Activated CD8-positive, alpha-beta T cell treated with anti-CD3 and anti-CD28 coated beads for 36 hours (primary cell): ENCODE measurements at regions not wholly inside any gene's neighbourhood (a gene's known extent, or its start where the extent isn't known, plus 50 kb on each side); places are given as distances from the start of the nearest gene placed in this dataset.

Experiments used
- ATAC-seq: fragments of 200-7000 bp; cut with Tn5 transposase; one replicate; pipeline ENCODE4 v1.10.0; 2021; ENCODE audit warnings: mild to moderate bottlenecking, moderate library complexity
- CTCF ChIA-PET: fragments of 350-600 bp; sonication (Branson Sonifier 250); formaldehyde crosslinking; loops from one replicate; lab custom pipeline; 2021; ENCODE audit warnings: antibody characterized with exemption; lab: Charles Lee
- POLR2A ChIA-PET: fragments of 350-600 bp; sonication (Branson Sonifier 250); formaldehyde crosslinking; loops from one replicate; lab custom pipeline; 2021; ENCODE audit warnings: antibody characterized with exemption; lab: Charles Lee
- DNase-seq: peaks from one replicate; pipeline ENCODE4 v3.0.0-alpha.2; 2020
- H3K27ac Mint-ChIP-seq: one replicate; pipeline ENCODE4 v1.8.0; 2021; ENCODE audit warnings: mild to moderate bottlenecking, mixed read lengths
- H3K27me3 Mint-ChIP-seq: one replicate; pipeline ENCODE4 v1.8.0; 2021; ENCODE audit warnings: mixed read lengths
- H3K36me3 Mint-ChIP-seq: one replicate; pipeline ENCODE4 v1.8.0; 2021; ENCODE audit warnings: low read depth, mixed read lengths
- H3K4me1 Mint-ChIP-seq: one replicate; pipeline ENCODE4 v1.8.0; 2021; ENCODE audit warnings: low read depth, mixed read lengths
- H3K4me3 Mint-ChIP-seq: one replicate; pipeline ENCODE4 v1.8.0; 2021; ENCODE audit warnings: mild to moderate bottlenecking, moderate library complexity, mixed read lengths
- H3K9me3 Mint-ChIP-seq: one replicate; pipeline ENCODE4 v1.8.0; 2021; ENCODE audit warnings: mixed read lengths
- CTCF ChIP-seq: fragments of 200-600 bp; IDR thresholded peaks from one replicate; pipeline ENCODE4 v1.8.0; 2022; ENCODE audit warnings: antibody characterized with exemption, mild to moderate bottlenecking
- intact Hi-C: fragments of 100-400 bp; cut with micrococcal nuclease; formaldehyde crosslinking; loops from one replicate; pipeline ENCODE4 v1.10.0; 2022

GRCh38 chr3:62955126-62955525 is 79.9 kb upstream of the CADPS start:
- TF ChIP-seq CTCF: no peak
- H3K4me1 Mint-ChIP-seq: no peaks in the 10 kb centered on the region
- no peak overlapping the region for H3K4me3 Mint-ChIP-seq
- H3K27me3 Mint-ChIP-seq: no peaks in the 10 kb centered on the region
- H3K36me3 Mint-ChIP-seq: no peaks in the 10 kb centered on the region
- POLR2A ChIA-PET: no interaction called here
- DNase-seq (no peak), ATAC-seq (no peak)
- H3K27ac Mint-ChIP-seq: no peak overlapping the region
- intact Hi-C loops: no loop called here
- CTCF ChIA-PET: no interaction called here
- peaks cover 4% of the 10 kb centered on the region for H3K9me3 Mint-ChIP-seq

GRCh38 chr3:62956411-62956810 is 81.2 kb upstream of the CADPS start:
- intact Hi-C loops: no loop called here
- ATAC-seq: no peak
- POLR2A ChIA-PET: no interaction called here
- no peak overlapping the region for H3K27ac Mint-ChIP-seq
- H3K9me3 Mint-ChIP-seq: no peaks in the 10 kb centered on the region
- CTCF ChIA-PET: no interaction called here
- H3K4me1 Mint-ChIP-seq: no peaks in the 10 kb centered on the region
- no peaks in the 10 kb centered on the region for H3K36me3 Mint-ChIP-seq
- no peak for DNase-seq
- H3K27me3 Mint-ChIP-seq: no peaks in the 10 kb centered on the region
- no peak for TF ChIP-seq CTCF
- no peak overlapping the region for H3K4me3 Mint-ChIP-seq

GRCh38 chr3:62961874-62962556 is 86.8 kb upstream of the CADPS start:
- ATAC-seq (no peak), DNase-seq (no peak)
- POLR2A ChIA-PET: no interaction called here
- Mint-ChIP-seq H3K9me3 (peaks cover 2% of the 10 kb centered on the region), H3K27me3 (no peaks in the 10 kb centered on the region), H3K36me3 (no peaks in the 10 kb centered on the region), H3K27ac (no peak overlapping the region), H3K4me3 (no peak overlapping the region), H3K4me1 (no peaks in the 10 kb centered on the region)
- CTCF ChIA-PET: no interaction called here
- intact Hi-C loops: no loop called here
- TF ChIP-seq CTCF: no peak

- Mint-ChIP-seq H3K4me3 (no peak overlapping the region), H3K27me3 (no peaks in the 10 kb centered on the region), H3K36me3 (no peaks in the 10 kb centered on the region), H3K4me1 (no peaks in the 10 kb centered on the region), H3K27ac (no peak overlapping the region), H3K9me3 (peaks cover 2% of the 10 kb centered on the region)
- ATAC-seq (no peak), DNase-seq (no peak)
- intact Hi-C loops: no loop called here
- TF ChIP-seq CTCF: no peak
- ChIA-PET POLR2A (no interaction called here), CTCF (no interaction called here)
These were observed 87.5 kb upstream of the CADPS start for GRCh38 chr3:62962714-62963113.

- intact Hi-C loops: no loop called here
- Mint-ChIP-seq H3K4me1 (no peaks in the 10 kb centered on the region), H3K27me3 (no peaks in the 10 kb centered on the region), H3K27ac (no peak overlapping the region), H3K9me3 (peaks cover 2% of the 10 kb centered on the region), H3K4me3 (no peak overlapping the region), H3K36me3 (no peaks in the 10 kb centered on the region)
- DNase-seq (no peak), ATAC-seq (no peak)
- POLR2A ChIA-PET: no interaction called here
- CTCF ChIA-PET: no interaction called here
- no peak for TF ChIP-seq CTCF
These were observed 90.1 kb upstream of the CADPS start for GRCh38 chr3:62965311-62965710.
